ENCODE measurements at regions not wholly inside any gene's neighbourhood (a gene's known extent, or its start where the extent isn't known, plus 50 kb on each side); places are given as distances from the start of the nearest gene placed in this dataset.

GRCh38 chr11:97909614-97910399 lies 1110.9 kb upstream of the CNTN5 start:
- Histone ChIP-seq H3K4me2 (ENCODE audit: insufficient read depth, low read length) (no peak overlapping the region), H3K36me3 (ENCODE audit: control insufficient read depth, insufficient read depth, low read length) (no peaks in the 10 kb centered on the region), H3K79me2 (ENCODE audit: control insufficient read depth, insufficient read depth, low read length) (no peaks in the 10 kb centered on the region), H3K4me1 (replicated peaks in 1 of 2; ENCODE audit: control insufficient read depth in 2 of 2, insufficient read depth in 2 of 2, low read length in 2 of 2) (no peaks in the 10 kb centered on the region), H3K4me3 (no peak overlapping the region), H3K9me1 (ENCODE audit: control insufficient read depth, insufficient read depth, low read length) (no peaks in the 10 kb centered on the region), H3K9me3 (replicated peaks; ENCODE audit: control insufficient read depth, insufficient read depth, low read depth, low read length) (no peaks in the 10 kb centered on the region), H3K27me3 (ENCODE audit: control insufficient read depth in 2 of 2, insufficient read depth in 2 of 2, low read length in 2 of 2) (no peaks in the 10 kb centered on the region), H3K27ac (ENCODE audit: extremely low read depth, low read depth, low read length) (no peak overlapping the region), H4K20me1 (replicated peaks; ENCODE audit: control insufficient read depth, insufficient read depth, low read length) (no peaks in the 10 kb centered on the region), H3K9ac (ENCODE audit: insufficient read depth in 1 of 2, low read depth in 2 of 2, low read length in 2 of 2) (no peak overlapping the region), H2AFZ (ENCODE audit: low read depth, low read length) (peak overlapping the region; percentile 68)
- in situ Hi-C loops (cut with MboI) (no loop called here), intact Hi-C loops (cut with micrococcal nuclease) (no loop called here)
- DNase-seq (ENCODE audit: extremely low read depth in 1 of 4, low spot score in 3 of 4) (no peak), ATAC-seq (no peak), FAIRE-seq (no peak)
- ChIA-PET CTCF (ENCODE audit: low intra/inter-chr PET ratio) (no interaction called here), POLR2A (no interaction called here)
- WGBS (ENCODE audit: insufficient coverage, low coverage, missing lambda C conversion rate) = 40% methylated on average over 7 of the region's 7 CpGs
- TF ChIP-seq ZNF217 (CRISPR knock-in tag; IDR thresholded peaks at IDR 0.05) = no peak
- TF ChIP-seq ZNF121 (CRISPR knock-in tag; conservative IDR thresholded peaks at IDR 0.05) = no peak
- TF ChIP-seq ZNF140 (CRISPR knock-in tag; IDR thresholded peaks at IDR 0.05) = no peak
- no peak for TF ChIP-seq FOXO4 (CRISPR knock-in tag; IDR thresholded peaks at IDR 0.05)
- TF ChIP-seq SMARCA5 (IDR thresholded peaks at IDR 0.05) = no peak
- no peak for TF ChIP-seq ZNF644 (tag; IDR thresholded peaks at IDR 0.05; ENCODE audit: low read depth)
- no peak for TF ChIP-seq CUX1 (CRISPR knock-in tag; IDR thresholded peaks at IDR 0.05)
- no TSS peak for BruUV-seq (replicated peaks)

Measured in K562 (cell line).